C4-2B (cell line): ENCODE measurements at regions not wholly inside any gene's neighbourhood (a gene's known extent, or its start where the extent isn't known, plus 50 kb on each side); places are given as distances from the start of the nearest gene placed in this dataset.

Source experiments
- CTCF ChIP-seq: fragments of 450-650 bp; conservative IDR thresholded peaks from 2 replicates; pipeline ENCODE4 v1.5.1; 2017; ENCODE audit warnings: mild to moderate bottlenecking
- ZFX ChIP-seq: fragments of 450-650 bp; IDR thresholded peaks from 2 replicates; pipeline ENCODE4 v1.6.1; 2017

- TF ChIP-seq CTCF (no peak), ZFX (no peak)
Measured at GRCh38 chr10:81303656-81304055, 571.3 kb upstream of the NRG3 start.
